Gastroesophageal sphincter (tissue), 4 donors: ENCODE measurements at regions not wholly inside any gene's neighbourhood (a gene's known extent, or its start where the extent isn't known, plus 50 kb on each side); places are given as distances from the start of the nearest gene placed in this dataset.

Source experiments
- ATAC-seq: fragments of 150-250 bp; one replicate; pipeline ENCODE4 v1.9.1; 2016; ENCODE audit warnings: mild to moderate bottlenecking, moderate library complexity
- H3K27ac ChIP-seq, 4 donors: fragments of 200-600 bp; sonication (generic) in 3 of 4; 1 replicate in 3 of 4; 2 replicates in 1 of 4; pipeline ENCODE4 v1.5.1; 2016 to 2019
- H3K27me3 ChIP-seq: fragments of 200-600 bp; sonication (generic); one replicate; pipeline ENCODE4 v1.5.1; 2019
- H3K36me3 ChIP-seq, 2 donors: fragments of 200-600 bp; sonication (generic); one replicate each; pipeline ENCODE4 v1.5.1; 2019; ENCODE audit warnings: control low read depth in 1 of 2
- H3K4me1 ChIP-seq, 3 donors: fragments of 200-600 bp; sonication (generic); 1 replicate in 2 of 3; 2 replicates in 1 of 3; pipeline ENCODE4 v1.5.1; 2016 to 2019; ENCODE audit warnings: control low read depth in 2 of 3
- H3K4me3 ChIP-seq, 2 donors: fragments of 200-600 bp; sonication (generic); one replicate each; pipeline ENCODE4 v1.5.1; 2019; ENCODE audit warnings: mild to moderate bottlenecking in 1 of 2, moderate library complexity in 1 of 2
- H3K9me3 ChIP-seq, 3 donors: fragments of 200-600 bp; sonication (generic); one replicate each; pipeline ENCODE4 v1.5.1; 2017 to 2019; ENCODE audit warnings: control low read depth in 2 of 3
- EP300 ChIP-seq: sonication (generic); formaldehyde crosslinking; IDR thresholded peaks from one replicate; pipeline ENCODE4 v1.6.1; 2017; ENCODE audit warnings: antibody characterized with exemption, mild to moderate bottlenecking
- POLR2A ChIP-seq, 2 donors: fragments of 450-650 bp; IDR thresholded peaks; one replicate each; pipeline ENCODE4 v1.6.1; 2017; ENCODE audit warnings: antibody characterized with exemption in 2 of 2, mild to moderate bottlenecking in 2 of 2, moderate library complexity in 1 of 2
- POLR2AphosphoS5 ChIP-seq: sonication (generic); formaldehyde crosslinking; IDR thresholded peaks from one replicate; pipeline ENCODE4 v1.6.1; 2017; ENCODE audit warnings: antibody characterized with exemption
- WGBS, 2 donors: methylation state at CpG; one replicate each; pipeline ENCODE4 v1.1.5; 2018; ENCODE audit warnings: low coverage in 1 of 2; 5-methylcytosine and 5-hydroxymethylcytosine counted together
- TF ChIP-seq, protein P1 (sequence below), 4 experiments: fragments of 200-600 bp in 2 of 4; fragments of 450-650 bp in 2 of 4; sonication (generic) in 1 of 4; IDR thresholded peaks; one replicate each; pipeline ENCODE4 v1.5.1; 2017 to 2019; ENCODE audit warnings: antibody characterized with exemption in 4 of 4, mild to moderate bottlenecking in 2 of 4, moderate library complexity in 2 of 4

- WGBS, 2 donors = 45 to 48% methylated on average over 4 of the region's 4 CpGs
- TF ChIP-seq, protein P1, sequence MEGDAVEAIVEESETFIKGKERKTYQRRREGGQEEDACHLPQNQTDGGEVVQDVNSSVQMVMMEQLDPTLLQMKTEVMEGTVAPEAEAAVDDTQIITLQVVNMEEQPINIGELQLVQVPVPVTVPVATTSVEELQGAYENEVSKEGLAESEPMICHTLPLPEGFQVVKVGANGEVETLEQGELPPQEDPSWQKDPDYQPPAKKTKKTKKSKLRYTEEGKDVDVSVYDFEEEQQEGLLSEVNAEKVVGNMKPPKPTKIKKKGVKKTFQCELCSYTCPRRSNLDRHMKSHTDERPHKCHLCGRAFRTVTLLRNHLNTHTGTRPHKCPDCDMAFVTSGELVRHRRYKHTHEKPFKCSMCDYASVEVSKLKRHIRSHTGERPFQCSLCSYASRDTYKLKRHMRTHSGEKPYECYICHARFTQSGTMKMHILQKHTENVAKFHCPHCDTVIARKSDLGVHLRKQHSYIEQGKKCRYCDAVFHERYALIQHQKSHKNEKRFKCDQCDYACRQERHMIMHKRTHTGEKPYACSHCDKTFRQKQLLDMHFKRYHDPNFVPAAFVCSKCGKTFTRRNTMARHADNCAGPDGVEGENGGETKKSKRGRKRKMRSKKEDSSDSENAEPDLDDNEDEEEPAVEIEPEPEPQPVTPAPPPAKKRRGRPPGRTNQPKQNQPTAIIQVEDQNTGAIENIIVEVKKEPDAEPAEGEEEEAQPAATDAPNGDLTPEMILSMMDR (IDR thresholded peaks at IDR 0.05) = no peak
- no peaks in the 10 kb centered on the region for H3K36me3 ChIP-seq
- H3K27me3 ChIP-seq = no peaks in the 10 kb centered on the region
- H3K4me3 ChIP-seq = no peak overlapping the region
- no peak overlapping the region for H3K27ac ChIP-seq
- H3K4me1 ChIP-seq = no peaks in the 10 kb centered on the region
- no peak for ATAC-seq
- no peaks in the 10 kb centered on the region for H3K9me3 ChIP-seq
Measured at GRCh38 chr6:9086331-9086730, 651.0 kb upstream of the SLC35B3 start.

DNA sequence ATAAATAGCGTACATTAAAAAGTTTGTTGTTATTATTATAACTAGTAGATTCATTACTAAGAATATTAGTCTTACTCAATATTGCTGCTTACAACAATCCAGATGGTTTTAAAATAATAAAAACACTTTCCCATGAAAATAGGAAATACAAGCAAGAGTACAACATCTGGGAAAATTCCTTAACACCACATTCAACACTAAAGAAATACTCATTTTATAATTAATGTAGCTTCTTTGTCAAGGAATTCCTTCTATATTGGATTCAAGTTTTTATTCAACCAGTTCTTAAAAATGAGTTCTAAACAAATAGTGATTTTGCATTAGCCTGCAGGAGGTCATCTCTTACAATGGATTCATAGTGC, 650.3 kb upstream of the SLC35B3 start:
- H3K4me1 ChIP-seq = no peaks in the 10 kb centered on the region
- H3K4me3 ChIP-seq = no peak overlapping the region
- H3K36me3 ChIP-seq = no peaks in the 10 kb centered on the region
- TF ChIP-seq EP300 (no peak), POLR2A (IDR thresholded peaks at IDR 0.05) (no peak), POLR2AphosphoS5 (no peak)
- TF ChIP-seq, protein P1 (IDR thresholded peaks at IDR 0.05) = no peak
- H3K27me3 ChIP-seq = no peaks in the 10 kb centered on the region
- no peaks in the 10 kb centered on the region for H3K9me3 ChIP-seq
- no peak for ATAC-seq
- 71 to 79% methylated on average over 1 of the region's 1 CpG for WGBS, 2 donors
- H3K27ac ChIP-seq = no peak overlapping the region

DNA sequence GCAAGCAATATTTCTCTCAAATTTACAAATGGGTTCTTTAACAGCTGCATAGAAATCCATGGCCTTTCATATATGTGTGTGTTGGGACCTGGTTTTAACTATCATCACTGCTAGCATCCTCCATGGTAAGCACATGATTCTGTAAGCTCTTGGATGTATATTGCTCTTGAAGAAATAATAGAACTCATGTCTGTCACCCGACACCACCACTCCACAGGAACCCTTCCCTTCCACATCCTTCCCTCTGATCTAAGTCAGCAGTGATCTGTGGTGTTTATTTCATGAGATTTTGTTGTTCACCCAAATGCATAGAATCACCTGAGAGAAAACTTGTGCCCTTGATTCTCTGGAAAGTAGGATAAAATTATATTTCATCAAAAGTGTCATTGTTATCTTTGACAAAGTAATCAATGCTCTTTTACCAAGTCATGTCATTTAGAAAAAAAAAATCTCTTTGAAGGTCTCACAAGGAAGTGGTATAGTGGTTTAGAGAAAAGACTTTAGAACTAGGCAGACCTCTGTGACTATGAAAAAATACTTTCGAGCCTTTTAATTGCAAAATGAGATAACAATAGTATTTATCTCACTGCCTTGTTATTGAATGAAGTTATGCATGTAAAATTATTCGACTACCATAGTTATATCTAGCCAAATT, 649.8 kb upstream of the SLC35B3 start:
- Histone ChIP-seq H3K4me3 (no peak overlapping the region), H3K27me3 (no peaks in the 10 kb centered on the region), H3K4me1 (no peaks in the 10 kb centered on the region), H3K9me3 (no peaks in the 10 kb centered on the region), H3K27ac (no peak overlapping the region), H3K36me3 (no peaks in the 10 kb centered on the region)
- TF ChIP-seq EP300 (no peak), POLR2A (IDR thresholded peaks at IDR 0.05) (no peak), POLR2AphosphoS5 (no peak)
- TF ChIP-seq, protein P1 (IDR thresholded peaks at IDR 0.05) = no peak
- no peak for ATAC-seq
- WGBS, 2 donors = 46 to 61% methylated on average over 2 to 3 of the region's 3 CpGs

DNA sequence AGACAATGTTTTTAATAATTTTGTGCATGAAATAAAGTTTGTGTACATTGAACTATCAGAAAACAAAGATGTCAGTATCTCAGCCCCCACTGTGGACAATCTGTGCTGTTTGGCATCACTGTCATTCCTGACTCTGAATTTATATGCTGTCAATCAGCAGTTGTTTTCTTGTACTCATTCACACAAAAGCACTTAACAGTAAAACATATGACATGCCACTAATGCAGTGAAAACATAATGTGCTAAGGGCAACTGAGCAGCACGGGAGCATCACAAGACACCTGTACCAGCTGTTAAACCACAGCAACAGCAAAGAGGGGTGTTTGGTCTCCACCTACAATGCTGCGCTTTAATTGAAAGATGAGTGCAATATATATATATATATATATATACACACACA, 647.8 kb upstream of the SLC35B3 start:
- TF ChIP-seq POLR2AphosphoS5 (no peak), POLR2A (IDR thresholded peaks at IDR 0.05) (no peak), EP300 (no peak)
- TF ChIP-seq, protein P1 (IDR thresholded peaks at IDR 0.05) = no peak
- no peak overlapping the region for H3K27ac ChIP-seq
- no peaks in the 10 kb centered on the region for H3K4me1 ChIP-seq
- no peaks in the 10 kb centered on the region for H3K9me3 ChIP-seq
- no peak overlapping the region for H3K4me3 ChIP-seq
- no peaks in the 10 kb centered on the region for H3K36me3 ChIP-seq
- H3K27me3 ChIP-seq = peaks cover 4% of the 10 kb centered on the region
- no peak for ATAC-seq
- 75 to 87% methylated on average over 2 of the region's 2 CpGs for WGBS, 2 donors

DNA sequence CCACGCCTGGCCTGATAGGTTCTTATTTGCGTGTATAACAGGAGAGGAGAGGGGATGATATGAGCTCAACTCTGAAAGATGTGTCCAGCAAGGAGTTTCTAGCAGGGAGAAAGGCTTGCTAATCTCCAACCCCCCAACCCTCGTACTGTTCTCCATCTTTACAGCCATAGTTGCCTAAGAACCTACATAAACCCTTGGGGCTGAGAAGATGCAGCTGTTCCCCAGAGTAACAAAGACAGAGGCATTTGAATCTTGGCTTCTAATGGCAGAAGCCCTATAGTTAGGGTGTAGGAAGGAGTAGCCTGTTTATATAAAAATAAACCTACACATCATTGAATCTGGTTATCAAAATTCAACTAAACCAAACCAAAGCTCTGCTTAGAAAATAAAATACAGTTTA, 631.4 kb upstream of the SLC35B3 start:
- Histone ChIP-seq H3K27me3 (no peaks in the 10 kb centered on the region), H3K4me3 (no peak overlapping the region), H3K4me1 (no peaks in the 10 kb centered on the region), H3K27ac (no peak overlapping the region), H3K36me3 (no peaks in the 10 kb centered on the region), H3K9me3 (no peaks in the 10 kb centered on the region)
- ATAC-seq = no peak
- WGBS, 2 donors = 57 to 89% methylated on average over 1 to 3 of the region's 3 CpGs
- no peak for TF ChIP-seq POLR2A (IDR thresholded peaks at IDR 0.05)
